ENCODE measurements at regions not wholly inside any gene's neighbourhood (a gene's known extent, or its start where the extent isn't known, plus 50 kb on each side); places are given as distances from the start of the nearest gene placed in this dataset.

- FAIRE-seq (no peak), DNase-seq (ENCODE audit: insufficient read length, low spot score) (no peak)
- TF ChIP-seq TAF1 (IDR thresholded peaks at IDR 0.05; ENCODE audit: low read depth, low read length) (no peak), SPI1 (IDR thresholded peaks at IDR 0.05; ENCODE audit: low read depth, low read length) (no peak), POLR2AphosphoS5 (IDR thresholded peaks at IDR 0.05; ENCODE audit: low read depth, low read length) (no peak), POU2F2 (IDR thresholded peaks at IDR 0.05; ENCODE audit: low read depth, low read length) (no peak), PAX5 (IDR thresholded peaks at IDR 0.05; ENCODE audit: insufficient read depth, low read length, severe bottlenecking) (no peak), POLR2A (IDR thresholded peaks at IDR 0.05; ENCODE audit: low read depth, low read length) (no peak)
Observed at GRCh38 chr9:71363286-71363961, 242.0 kb upstream of the TRPM3 start.

- TF ChIP-seq PAX5 (IDR thresholded peaks at IDR 0.05; ENCODE audit: insufficient read depth, low read length, severe bottlenecking) (no peak), POLR2AphosphoS5 (IDR thresholded peaks at IDR 0.05; ENCODE audit: low read depth, low read length) (no peak), POLR2A (IDR thresholded peaks at IDR 0.05; ENCODE audit: low read depth, low read length) (no peak)
- FAIRE-seq, result no peak
- DNase-seq (ENCODE audit: insufficient read length, low spot score), result no peak
Observed at GRCh38 chr9:71361357-71361756, 239.9 kb upstream of the TRPM3 start.

- FAIRE-seq, result no peak
- no peak for TF ChIP-seq SPI1 (IDR thresholded peaks at IDR 0.05; ENCODE audit: low read depth, low read length)
- TF ChIP-seq POLR2AphosphoS5 (IDR thresholded peaks at IDR 0.05; ENCODE audit: low read depth, low read length), result no peak
- no peak for TF ChIP-seq PAX5 (IDR thresholded peaks at IDR 0.05; ENCODE audit: insufficient read depth, low read length, severe bottlenecking)
- no peak for TF ChIP-seq POLR2A (IDR thresholded peaks at IDR 0.05; ENCODE audit: low read depth, low read length)
- TF ChIP-seq POU2F2 (IDR thresholded peaks at IDR 0.05; ENCODE audit: low read depth, low read length), result no peak
- no peak for TF ChIP-seq TAF1 (IDR thresholded peaks at IDR 0.05; ENCODE audit: low read depth, low read length)
- DNase-seq (ENCODE audit: insufficient read length, low spot score), result no peak
Observed at GRCh38 chr9:71357346-71357745, 235.9 kb upstream of the TRPM3 start.

GRCh38 chr9:71355884-71356283 is 234.5 kb upstream of the TRPM3 start:
- FAIRE-seq (no peak), DNase-seq (ENCODE audit: insufficient read length, low spot score) (no peak)
- TF ChIP-seq POLR2AphosphoS5 (IDR thresholded peaks at IDR 0.05; ENCODE audit: low read depth, low read length), result no peak
- no peak for TF ChIP-seq TAF1 (IDR thresholded peaks at IDR 0.05; ENCODE audit: low read depth, low read length)
- TF ChIP-seq POU2F2 (IDR thresholded peaks at IDR 0.05; ENCODE audit: low read depth, low read length), result no peak
- TF ChIP-seq SPI1 (IDR thresholded peaks at IDR 0.05; ENCODE audit: low read depth, low read length), result no peak
- no peak for TF ChIP-seq POLR2A (IDR thresholded peaks at IDR 0.05; ENCODE audit: low read depth, low read length)
- no peak for TF ChIP-seq PAX5 (IDR thresholded peaks at IDR 0.05; ENCODE audit: insufficient read depth, low read length, severe bottlenecking)

GRCh38 chr9:71353720-71354119 is 232.3 kb upstream of the TRPM3 start:
- DNase-seq (ENCODE audit: insufficient read length, low spot score) (no peak), FAIRE-seq (no peak)
- TF ChIP-seq POU2F2 (IDR thresholded peaks at IDR 0.05; ENCODE audit: low read depth, low read length), result no peak
- no peak for TF ChIP-seq PAX5 (IDR thresholded peaks at IDR 0.05; ENCODE audit: insufficient read depth, low read length, severe bottlenecking)
- no peak for TF ChIP-seq POLR2AphosphoS5 (IDR thresholded peaks at IDR 0.05; ENCODE audit: low read depth, low read length)
- no peak for TF ChIP-seq POLR2A (IDR thresholded peaks at IDR 0.05; ENCODE audit: low read depth, low read length)
- no peak for TF ChIP-seq SPI1 (IDR thresholded peaks at IDR 0.05; ENCODE audit: low read depth, low read length)
- no peak for TF ChIP-seq TAF1 (IDR thresholded peaks at IDR 0.05; ENCODE audit: low read depth, low read length)

- FAIRE-seq (no peak), DNase-seq (ENCODE audit: insufficient read length, low spot score) (no peak)
- TF ChIP-seq POLR2A (IDR thresholded peaks at IDR 0.05; ENCODE audit: low read depth, low read length) (no peak), PAX5 (IDR thresholded peaks at IDR 0.05; ENCODE audit: insufficient read depth, low read length, severe bottlenecking) (no peak), POU2F2 (IDR thresholded peaks at IDR 0.05; ENCODE audit: low read depth, low read length) (no peak), TAF1 (IDR thresholded peaks at IDR 0.05; ENCODE audit: low read depth, low read length) (no peak)
Observed at GRCh38 chr9:71352837-71353236, 231.4 kb upstream of the TRPM3 start.

- TF ChIP-seq POU2F2 (IDR thresholded peaks at IDR 0.05; ENCODE audit: low read depth, low read length), result no peak
- FAIRE-seq (no peak), DNase-seq (ENCODE audit: insufficient read length, low spot score) (no peak)
Observed at GRCh38 chr9:71349218-71349617, 227.8 kb upstream of the TRPM3 start.

GRCh38 chr9:71333321-71333720 is 211.9 kb upstream of the TRPM3 start:
- TF ChIP-seq POLR2A (IDR thresholded peaks at IDR 0.05; ENCODE audit: low read depth, low read length), result no peak
- no peak for TF ChIP-seq TAF1 (IDR thresholded peaks at IDR 0.05; ENCODE audit: low read depth, low read length)
- TF ChIP-seq PAX5 (IDR thresholded peaks at IDR 0.05; ENCODE audit: insufficient read depth, low read length, severe bottlenecking), result no peak
- no peak for TF ChIP-seq POU2F2 (IDR thresholded peaks at IDR 0.05; ENCODE audit: low read depth, low read length)
- no peak for TF ChIP-seq POLR2AphosphoS5 (IDR thresholded peaks at IDR 0.05; ENCODE audit: low read depth, low read length)
- TF ChIP-seq SPI1 (IDR thresholded peaks at IDR 0.05; ENCODE audit: low read depth, low read length), result no peak
- DNase-seq (ENCODE audit: insufficient read length, low spot score) (no peak), FAIRE-seq (no peak)

GRCh38 chr9:71331603-71332002 is 210.2 kb upstream of the TRPM3 start:
- DNase-seq (ENCODE audit: insufficient read length, low spot score), result no peak
- no peak for TF ChIP-seq POLR2AphosphoS5 (IDR thresholded peaks at IDR 0.05; ENCODE audit: low read depth, low read length)
- no peak for TF ChIP-seq POU2F2 (IDR thresholded peaks at IDR 0.05; ENCODE audit: low read depth, low read length)
- TF ChIP-seq SPI1 (IDR thresholded peaks at IDR 0.05; ENCODE audit: low read depth, low read length), result no peak
- TF ChIP-seq POLR2A (IDR thresholded peaks at IDR 0.05; ENCODE audit: low read depth, low read length), result no peak
- TF ChIP-seq TAF1 (IDR thresholded peaks at IDR 0.05; ENCODE audit: low read depth, low read length), result no peak
- no peak for TF ChIP-seq PAX5 (IDR thresholded peaks at IDR 0.05; ENCODE audit: insufficient read depth, low read length, severe bottlenecking)
- no peak for FAIRE-seq

GRCh38 chr9:71329873-71330272 is 208.5 kb upstream of the TRPM3 start:
- DNase-seq (ENCODE audit: insufficient read length, low spot score) (no peak), FAIRE-seq (no peak)
- TF ChIP-seq TAF1 (IDR thresholded peaks at IDR 0.05; ENCODE audit: low read depth, low read length) (no peak), PAX5 (IDR thresholded peaks at IDR 0.05; ENCODE audit: insufficient read depth, low read length, severe bottlenecking) (no peak), SPI1 (IDR thresholded peaks at IDR 0.05; ENCODE audit: low read depth, low read length) (no peak), POLR2A (IDR thresholded peaks at IDR 0.05; ENCODE audit: low read depth, low read length) (no peak), POU2F2 (IDR thresholded peaks at IDR 0.05; ENCODE audit: low read depth, low read length) (no peak), POLR2AphosphoS5 (IDR thresholded peaks at IDR 0.05; ENCODE audit: low read depth, low read length) (no peak)

All from GM12891 (cell line).